Heart right ventricle (tissue), 16 donors: ENCODE measurements at regions not wholly inside any gene's neighbourhood (a gene's known extent, or its start where the extent isn't known, plus 50 kb on each side); places are given as distances from the start of the nearest gene placed in this dataset.

ENCODE experiments used
- ATAC-seq, 8 donors: fragments of 200-7000 bp; cut with Tn5 transposase; one replicate each; pipeline ENCODE4 v1.9.1; 2020; ENCODE audit warnings: mild to moderate bottlenecking in 8 of 8, moderate library complexity in 8 of 8, moderate number of reproducible peaks in 1 of 8
- DNase-seq, 2 donors: peaks; one replicate each; pipeline ENCODE4 v3.0.0-alpha.2; 2020
- H3K27ac ChIP-seq, 10 donors: fragments of 200-600 bp; sonication (generic) in 2 of 10; one replicate each; pipeline versions ENCODE4 v1.5.0 to v1.8.0; 2020 to 2022; ENCODE audit warnings: mild to moderate bottlenecking in 3 of 10
- H3K27me3 ChIP-seq, 7 donors: fragments of 200-600 bp; one replicate each; pipeline ENCODE4 v1.8.0; 2021 to 2022; ENCODE audit warnings: mild to moderate bottlenecking in 2 of 7
- H3K36me3 ChIP-seq, 9 donors: fragments of 200-600 bp; sonication (generic) in 1 of 9; one replicate each; pipeline versions ENCODE4 v1.5.0 to v1.8.0; 2020 to 2022; ENCODE audit warnings: mild to moderate bottlenecking in 2 of 9
- H3K4me1 ChIP-seq, 9 donors: fragments of 200-600 bp; sonication (generic) in 1 of 9; one replicate each; pipeline versions ENCODE4 v1.5.0 to v1.8.0; 2020 to 2022; ENCODE audit warnings: mild to moderate bottlenecking in 4 of 9
- H3K4me3 ChIP-seq, 10 donors: fragments of 200-600 bp; sonication (generic) in 2 of 10; one replicate each; pipeline versions ENCODE4 v1.5.0 to v1.8.0; 2020 to 2022; ENCODE audit warnings: mild to moderate bottlenecking in 7 of 10, moderate library complexity in 2 of 10
- H3K9me3 ChIP-seq, 11 donors: fragments of 200-600 bp in 10 of 11; sonication (generic) in 2 of 11; one replicate each; pipeline versions ENCODE4 v1.5.0 to v1.8.0; 2013 to 2022; ENCODE audit warnings: mild to moderate bottlenecking in 2 of 11, control low read depth in 1 of 11, moderate library complexity in 1 of 11
- CTCF ChIP-seq, 9 donors: fragments of 200-600 bp; sonication (generic) in 2 of 9; IDR thresholded peaks; one replicate each; pipeline versions ENCODE4 v1.5.0 to v1.8.0; 2021 to 2022; ENCODE audit warnings: antibody characterized with exemption in 9 of 9, mild to moderate bottlenecking in 5 of 9, moderate library complexity in 1 of 9
- WGBS, 2 donors: extraction: QIAGEN DNeasy Blood & Tissue Kit; methylation state at CpG; one replicate each; pipeline ENCODE4 v1.1.7; 2013; ENCODE audit warnings: inconsistent platforms in 1 of 2; 5-methylcytosine and 5-hydroxymethylcytosine counted together
- intact Hi-C, 10 donors: fragments of 100-400 bp; cut with DNase I; formaldehyde crosslinking; loops; one replicate each; pipeline versions ENCODE4 v1.11.1 to v1.14.2; 2022
- donor health status: Arrhythmogenic right ventricular cardiomyopathy.
- donor health status: ischemic (EF 13 %, LVEDD 7.1; RV severe dilation, severe dysfunction).
- donor health status: healthy with polysubstance abuse.
- donor health status: DM: no; HTN: yes; CAD: no.
- donor health status: DM: no; HTN: no; CAD: no.
- donor health status: ischemic (EF 25% LVEDD 6.9; RV normal size, moderate dysfunction).
- donor health status: ischemic (EF 25% LVEDD 5.7; RV mildly dilated, moderate dysfunction).
- donor health status: healthy.
- donor health status: DM: yes; HTN: yes; CAD: no.
- donor health status: Ischemic cardiomyopathy.
- donor health status: ischemic (EF 35%, LVEDD 5.7; RV mildly dilated, moderate dysfunction).
- donor health status: nonischemic (EF 11% LVEDD 7.7; RV severe dilation, severe dysfunction).
- donor health status: DM: yes; HTN: yes; CAD: no.
- donor health status: PGD.
- donor health status: ischemic (EF 29% LVEDD 5.4; RV normal size, mild dysfunction).
- donor health status: nonischemic (EF 23%, LVEDD 6.1; RV moderate dilation, normal function).

- intact Hi-C loops = no loop called here
- ATAC-seq = no peak
- TF ChIP-seq CTCF (IDR thresholded peaks at IDR 0.05) = no peak
These were observed 67.6 kb upstream of the SPATA31D4 start for GRCh38 chr9:81860581-81860980.

DNA sequence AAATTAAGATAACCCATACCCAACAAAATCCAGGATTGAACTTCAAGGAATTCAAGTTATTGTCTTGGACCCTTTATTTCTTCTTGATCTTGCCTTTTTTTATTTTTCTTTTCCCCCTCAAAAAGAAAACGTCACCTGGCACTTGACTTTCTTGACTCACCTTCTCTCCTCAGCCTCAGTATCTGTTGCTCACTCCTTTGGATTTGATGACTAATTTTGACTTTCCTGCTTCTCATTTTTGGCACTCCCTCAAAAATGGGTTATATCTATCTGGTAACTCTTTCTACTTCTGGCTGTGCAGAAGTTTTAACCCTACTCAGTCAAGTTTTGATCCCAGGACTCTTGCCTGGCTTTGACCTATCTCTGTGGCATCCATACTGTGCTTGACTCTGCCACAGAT, 66.6 kb upstream of the SPATA31D4 start:
- Histone ChIP-seq H3K36me3 (no peaks in the 10 kb centered on the region), H3K9me3 (no peaks in the 10 kb centered on the region), H3K4me3 (no peak overlapping the region), H3K27me3 (peaks cover 0 to 6% (median 0%) of the 10 kb centered on the region in 7 donors), H3K27ac (no peak overlapping the region), H3K4me1 (no peaks in the 10 kb centered on the region)
- no peak for ATAC-seq
- no peak for TF ChIP-seq CTCF (IDR thresholded peaks at IDR 0.05)
- no peak for DNase-seq
- intact Hi-C loops = no loop called here
- WGBS, 2 donors = 67 to 71% methylated on average over 1 of the region's 1 CpG

More at GRCh38 chr9:81860581-81860980, 67.6 kb upstream of the SPATA31D4 start:
- Histone ChIP-seq H3K4me1 (no peaks in the 10 kb centered on the region), H3K27ac (no peak overlapping the region), H3K36me3 (no peaks in the 10 kb centered on the region), H3K27me3 (peaks cover 0 to 6% (median 0%) of the 10 kb centered on the region in 7 donors), H3K9me3 (no peaks in the 10 kb centered on the region), H3K4me3 (no peak overlapping the region)
- DNase-seq = no peak
- 91 to 96% methylated on average over 8 of the region's 8 CpGs for WGBS, 2 donors

DNA sequence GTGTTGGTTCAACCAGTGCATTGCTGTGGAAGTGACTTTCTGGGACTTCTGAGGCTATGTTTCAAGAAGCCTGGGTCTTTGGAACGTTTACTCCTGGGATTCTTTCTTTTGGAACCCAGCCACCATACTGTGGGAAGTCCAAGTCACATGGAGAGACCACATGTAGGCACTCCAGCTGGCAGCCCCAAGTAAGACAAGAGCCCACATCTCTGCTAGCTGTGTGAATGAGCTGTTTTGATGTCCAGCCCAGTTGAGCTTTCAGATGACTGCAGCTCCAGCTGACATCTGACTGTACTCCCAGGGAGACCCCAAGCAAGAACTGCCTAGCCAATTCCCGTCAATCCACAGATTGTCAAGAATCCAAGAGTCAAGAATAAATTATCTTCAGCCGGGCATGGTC, 60.1 kb upstream of the SPATA31D4 start:
- intact Hi-C loops = no loop called here
- ATAC-seq (no peak), DNase-seq (no peak)
- H3K9me3 ChIP-seq = peaks cover 0 to 10% (median 0%) of the 10 kb centered on the region in 11 donors
- H3K36me3 ChIP-seq = no peaks in the 10 kb centered on the region
- no peaks in the 10 kb centered on the region for H3K4me1 ChIP-seq
- no peak overlapping the region for H3K27ac ChIP-seq
- TF ChIP-seq CTCF (IDR thresholded peaks at IDR 0.05) = no peak
- H3K4me3 ChIP-seq = no peak overlapping the region
- H3K27me3 ChIP-seq = no peaks in the 10 kb centered on the region
- WGBS, 2 donors = 64 to 66% methylated on average over 3 of the region's 3 CpGs

GRCh38 chr9:81871695-81872094, 56.5 kb upstream of the SPATA31D4 start:
- Histone ChIP-seq H3K36me3 (no peaks in the 10 kb centered on the region), H3K27me3 (no peaks in the 10 kb centered on the region), H3K27ac (no peak overlapping the region), H3K4me3 (no peak overlapping the region), H3K9me3 (peaks cover 0 to 10% (median 0%) of the 10 kb centered on the region in 11 donors), H3K4me1 (peaks cover 0 to 23% (median 7%) of the 10 kb centered on the region in 9 donors)
- intact Hi-C loops = no loop called here
- ATAC-seq = no peak
- no peak for TF ChIP-seq CTCF (IDR thresholded peaks at IDR 0.05)
- no peak for DNase-seq
- 61 to 68% methylated on average over 1 of the region's 1 CpG for WGBS, 2 donors
